Smooth muscle cell (in vitro differentiated cells): ENCODE measurements at regions not wholly inside any gene's neighbourhood (a gene's known extent, or its start where the extent isn't known, plus 50 kb on each side); places are given as distances from the start of the nearest gene placed in this dataset.

ENCODE experiments used
- DNase-seq: peaks from one replicate; lab custom pipeline; 2025; ENCODE audit not compliant: unreplicated experiment; lab: John Stamatoyannopoulos, UW
- H2AFZ ChIP-seq: fragments of 200-600 bp; sonication (generic); 2 replicates; pipeline ENCODE4 v1.6.0; 2016; ENCODE audit warnings: antibody characterized with exemption, low read depth, mild to moderate bottlenecking
- H3F3A ChIP-seq: fragments of 200-600 bp; sonication (generic); 2 replicates; pipeline ENCODE4 v1.6.0; 2017; ENCODE audit warnings: antibody characterized with exemption, low read depth
- H3K27ac ChIP-seq: fragments of 200-600 bp; sonication (generic); 2 replicates; pipeline ENCODE4 v1.5.1; 2016; ENCODE audit warnings: low read depth, mild to moderate bottlenecking
- H3K27me3 ChIP-seq: fragments of 200-600 bp; sonication (generic); 2 replicates; pipeline ENCODE4 v1.6.1; 2016; ENCODE audit warnings: low read depth, mild to moderate bottlenecking
- H3K36me3 ChIP-seq: fragments of 200-600 bp; sonication (generic); 2 replicates; pipeline ENCODE4 v1.5.1; 2016; ENCODE audit warnings: low read depth
- H3K4me1 ChIP-seq: fragments of 200-600 bp; sonication (generic); 2 replicates; pipeline ENCODE4 v1.5.1; 2016; ENCODE audit warnings: low read depth
- H3K4me2 ChIP-seq: fragments of 200-600 bp; sonication (generic); 2 replicates; pipeline ENCODE4 v1.6.0; 2016; ENCODE audit warnings: mild to moderate bottlenecking
- H3K4me3 ChIP-seq: fragments of 200-600 bp; sonication (generic); 2 replicates; pipeline ENCODE4 v1.5.1; 2016; ENCODE audit warnings: mild to moderate bottlenecking
- H3K79me2 ChIP-seq: fragments of 200-600 bp; sonication (generic); 2 replicates; pipeline ENCODE4 v1.6.0; 2016; ENCODE audit warnings: low read depth, mild to moderate bottlenecking
- H3K9ac ChIP-seq: fragments of 200-600 bp; sonication (generic); 2 replicates; pipeline ENCODE4 v1.6.0; 2016; ENCODE audit warnings: low read depth
- H3K9me3 ChIP-seq: fragments of 200-600 bp; sonication (generic); replicated peaks from 2 replicates; pipeline ENCODE4 v1.5.1; 2016; ENCODE audit warnings: low read depth
- H4K20me1 ChIP-seq: fragments of 200-600 bp; sonication (generic); 2 replicates; pipeline ENCODE4 v1.6.0; 2016; ENCODE audit warnings: low read depth
- WGBS: methylation state at CpG from one replicate; pipeline ENCODE4 v1.1.7; 2016; ENCODE audit warnings: low lambda C conversion rate; 5-methylcytosine and 5-hydroxymethylcytosine counted together
- TF ChIP-seq, protein P1 (sequence below): fragments of 200-600 bp; sonication (generic); IDR thresholded peaks from 2 replicates; pipeline ENCODE4 v1.5.1; 2017; ENCODE audit warnings: borderline replicate concordance, mild to moderate bottlenecking, antibody characterized with exemption; ENCODE audit not compliant: insufficient read depth, poor library complexity, severe bottlenecking

DNA sequence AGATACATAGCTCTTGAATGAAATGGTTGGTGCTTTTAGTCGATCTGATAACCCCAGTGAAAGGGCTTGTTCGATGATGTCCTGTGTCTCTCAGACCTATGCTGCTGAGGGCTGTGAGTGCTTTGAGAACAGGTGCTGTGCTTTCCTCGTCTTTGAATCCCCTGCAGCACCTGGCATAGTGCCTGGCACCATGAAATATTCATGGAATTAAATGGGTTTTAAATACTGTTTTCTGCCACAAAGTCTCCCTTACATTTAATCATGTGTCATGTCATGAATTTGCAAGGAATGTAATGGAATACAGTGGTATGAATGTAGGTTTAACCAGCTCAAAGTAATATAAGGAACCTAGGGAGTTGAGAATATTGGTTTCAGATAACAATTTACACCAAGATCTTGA, 220.5 kb upstream of the PRICKLE1 start:
- Histone ChIP-seq H2AFZ (no peak overlapping the region), H3K27me3 (no peaks in the 10 kb centered on the region), H4K20me1 (no peaks in the 10 kb centered on the region), H3K4me1 (peaks cover 9% of the 10 kb centered on the region), H3K36me3 (no peaks in the 10 kb centered on the region), H3K9me3 (no peaks in the 10 kb centered on the region), H3K4me2 (peak overlapping the region; percentile 67), H3K27ac (peak overlapping the region; percentile 80), H3K4me3 (no peak overlapping the region), H3K9ac (no peak overlapping the region), H3F3A (peaks cover 12% of the 10 kb centered on the region), H3K79me2 (no peaks in the 10 kb centered on the region)
- TF ChIP-seq, protein P1, sequence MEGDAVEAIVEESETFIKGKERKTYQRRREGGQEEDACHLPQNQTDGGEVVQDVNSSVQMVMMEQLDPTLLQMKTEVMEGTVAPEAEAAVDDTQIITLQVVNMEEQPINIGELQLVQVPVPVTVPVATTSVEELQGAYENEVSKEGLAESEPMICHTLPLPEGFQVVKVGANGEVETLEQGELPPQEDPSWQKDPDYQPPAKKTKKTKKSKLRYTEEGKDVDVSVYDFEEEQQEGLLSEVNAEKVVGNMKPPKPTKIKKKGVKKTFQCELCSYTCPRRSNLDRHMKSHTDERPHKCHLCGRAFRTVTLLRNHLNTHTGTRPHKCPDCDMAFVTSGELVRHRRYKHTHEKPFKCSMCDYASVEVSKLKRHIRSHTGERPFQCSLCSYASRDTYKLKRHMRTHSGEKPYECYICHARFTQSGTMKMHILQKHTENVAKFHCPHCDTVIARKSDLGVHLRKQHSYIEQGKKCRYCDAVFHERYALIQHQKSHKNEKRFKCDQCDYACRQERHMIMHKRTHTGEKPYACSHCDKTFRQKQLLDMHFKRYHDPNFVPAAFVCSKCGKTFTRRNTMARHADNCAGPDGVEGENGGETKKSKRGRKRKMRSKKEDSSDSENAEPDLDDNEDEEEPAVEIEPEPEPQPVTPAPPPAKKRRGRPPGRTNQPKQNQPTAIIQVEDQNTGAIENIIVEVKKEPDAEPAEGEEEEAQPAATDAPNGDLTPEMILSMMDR, result no peak
- DNase-seq, result no peak
- WGBS, result 49% methylated on average over 3 of the region's 3 CpGs

DNA sequence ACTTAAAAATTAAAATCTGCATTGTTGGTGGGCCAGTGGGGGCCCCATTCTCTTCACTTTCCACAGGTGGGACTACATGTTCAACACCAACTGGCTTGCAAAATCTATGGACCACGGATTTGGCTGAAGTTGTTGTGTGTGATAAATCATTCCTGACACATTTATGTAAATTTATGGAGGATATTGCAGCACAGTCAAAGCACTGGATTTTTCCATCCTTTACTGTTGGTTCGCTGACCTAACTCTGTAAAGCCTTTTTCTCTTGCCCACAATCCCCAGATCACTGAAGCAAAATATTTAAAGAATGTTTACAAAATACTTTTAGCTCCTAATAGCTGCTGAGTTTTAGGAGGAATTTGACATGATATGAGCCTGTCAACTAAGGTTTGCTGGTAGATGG, 219.7 kb upstream of the PRICKLE1 start:
- H3K79me2 ChIP-seq, result no peaks in the 10 kb centered on the region

DNA sequence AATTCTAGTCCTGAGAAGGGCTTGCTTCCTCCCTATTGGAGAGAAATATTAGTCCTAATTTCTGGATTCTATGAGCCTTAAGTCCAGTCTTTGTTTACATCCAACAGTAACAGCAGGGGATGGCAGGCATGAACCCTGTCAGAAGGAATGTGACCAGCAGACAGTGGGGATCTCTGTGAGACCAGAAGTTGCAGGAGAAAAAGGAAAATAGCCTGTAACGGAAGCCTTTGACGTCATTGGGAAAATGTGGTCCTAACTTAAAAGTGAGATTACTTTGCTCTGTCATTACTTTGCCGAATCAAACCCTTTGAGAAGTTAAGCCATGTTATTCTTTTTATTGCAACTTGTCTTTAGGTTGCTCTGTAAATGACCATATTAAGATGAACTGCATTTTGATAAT, 218.2 kb upstream of the PRICKLE1 start:
- H3K79me2 ChIP-seq, result no peaks in the 10 kb centered on the region
- no peak overlapping the region for H3K4me3 ChIP-seq
- TF ChIP-seq, protein P1, result no peak
- WGBS, result 28% methylated on average over 3 of the region's 3 CpGs
- H3K9me3 ChIP-seq, result no peaks in the 10 kb centered on the region
- no peak overlapping the region for H3K9ac ChIP-seq
- peaks cover 12% of the 10 kb centered on the region for H3F3A ChIP-seq
- H3K27ac ChIP-seq, result peak overlapping the region; percentile 80
- no peak for DNase-seq
- H3K4me1 ChIP-seq, result peaks cover 13% of the 10 kb centered on the region
- H2AFZ ChIP-seq, result peak overlapping the region; percentile 50
- no peaks in the 10 kb centered on the region for H3K36me3 ChIP-seq
- no peaks in the 10 kb centered on the region for H4K20me1 ChIP-seq
- H3K27me3 ChIP-seq, result no peaks in the 10 kb centered on the region
- peak overlapping the region; percentile 32 for H3K4me2 ChIP-seq

More for the DNA sequence above, 219.7 kb upstream of the PRICKLE1 start:
- no peak for DNase-seq
- TF ChIP-seq, protein P1, result no peak
- Histone ChIP-seq H4K20me1 (no peaks in the 10 kb centered on the region), H3K9ac (no peak overlapping the region), H3K27me3 (no peaks in the 10 kb centered on the region), H3K4me1 (peaks cover 9% of the 10 kb centered on the region), H3K9me3 (no peaks in the 10 kb centered on the region), H3F3A (peaks cover 12% of the 10 kb centered on the region), H2AFZ (no peak overlapping the region), H3K36me3 (no peaks in the 10 kb centered on the region), H3K27ac (peak overlapping the region; percentile 80), H3K4me3 (no peak overlapping the region), H3K4me2 (peak overlapping the region; percentile 67)
- 0% methylated on average over 2 of the region's 2 CpGs for WGBS

DNA sequence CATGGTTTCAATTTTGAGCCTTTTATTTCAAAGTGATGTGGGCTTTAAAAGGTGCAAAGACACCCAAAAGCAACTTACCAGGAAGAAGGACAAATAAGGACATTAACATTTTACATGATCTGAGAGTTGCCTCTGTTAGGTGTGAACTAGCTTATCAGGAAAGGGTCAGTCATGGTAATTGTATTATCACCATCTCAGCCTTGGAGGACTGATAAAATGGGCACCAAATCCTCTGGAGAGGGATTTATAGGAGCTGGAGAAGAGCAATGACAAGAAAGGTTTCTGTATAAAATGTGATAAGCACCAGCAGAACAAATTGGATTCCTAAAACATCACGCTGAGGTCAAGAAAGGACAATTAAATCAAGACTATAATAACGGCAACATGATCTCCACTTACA, 217.7 kb upstream of the PRICKLE1 start:
- Histone ChIP-seq H3K36me3 (no peaks in the 10 kb centered on the region), H3K4me1 (peaks cover 14% of the 10 kb centered on the region), H3K9me3 (no peaks in the 10 kb centered on the region), H3K27ac (peak overlapping the region; percentile 80), H3K27me3 (no peaks in the 10 kb centered on the region), H3K9ac (no peak overlapping the region), H2AFZ (peak overlapping the region; percentile 50), H3K79me2 (no peaks in the 10 kb centered on the region), H3K4me3 (no peak overlapping the region), H3K4me2 (peak overlapping the region; percentile 21), H3F3A (peaks cover 12% of the 10 kb centered on the region), H4K20me1 (no peaks in the 10 kb centered on the region)
- no peak for DNase-seq
- 66% methylated on average over 2 of the region's 2 CpGs for WGBS
- TF ChIP-seq, protein P1, result no peak
